ENCODE measurements at regions not wholly inside any gene's neighbourhood (a gene's known extent, or its start where the extent isn't known, plus 50 kb on each side); places are given as distances from the start of the nearest gene placed in this dataset.

DNA sequence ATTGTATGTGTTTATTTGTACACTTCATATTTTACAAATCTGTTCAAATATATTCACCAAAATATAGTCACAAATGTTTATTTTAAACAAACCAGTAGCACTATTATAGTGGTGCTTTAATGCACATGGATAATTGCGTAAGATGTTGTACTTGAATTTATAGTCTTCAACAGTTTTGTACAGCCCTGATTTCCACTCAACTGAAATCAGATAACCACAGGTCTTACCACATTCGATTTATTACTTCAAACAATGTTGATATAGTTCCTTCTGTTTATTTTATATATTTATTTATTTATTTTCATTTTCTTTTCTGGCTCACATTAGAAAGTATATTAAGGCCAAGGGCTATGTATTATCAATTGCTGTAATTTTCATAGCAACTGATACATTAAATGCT is 99.4 kb upstream of the ZNF804A start:
- TF ChIP-seq, protein P1, sequence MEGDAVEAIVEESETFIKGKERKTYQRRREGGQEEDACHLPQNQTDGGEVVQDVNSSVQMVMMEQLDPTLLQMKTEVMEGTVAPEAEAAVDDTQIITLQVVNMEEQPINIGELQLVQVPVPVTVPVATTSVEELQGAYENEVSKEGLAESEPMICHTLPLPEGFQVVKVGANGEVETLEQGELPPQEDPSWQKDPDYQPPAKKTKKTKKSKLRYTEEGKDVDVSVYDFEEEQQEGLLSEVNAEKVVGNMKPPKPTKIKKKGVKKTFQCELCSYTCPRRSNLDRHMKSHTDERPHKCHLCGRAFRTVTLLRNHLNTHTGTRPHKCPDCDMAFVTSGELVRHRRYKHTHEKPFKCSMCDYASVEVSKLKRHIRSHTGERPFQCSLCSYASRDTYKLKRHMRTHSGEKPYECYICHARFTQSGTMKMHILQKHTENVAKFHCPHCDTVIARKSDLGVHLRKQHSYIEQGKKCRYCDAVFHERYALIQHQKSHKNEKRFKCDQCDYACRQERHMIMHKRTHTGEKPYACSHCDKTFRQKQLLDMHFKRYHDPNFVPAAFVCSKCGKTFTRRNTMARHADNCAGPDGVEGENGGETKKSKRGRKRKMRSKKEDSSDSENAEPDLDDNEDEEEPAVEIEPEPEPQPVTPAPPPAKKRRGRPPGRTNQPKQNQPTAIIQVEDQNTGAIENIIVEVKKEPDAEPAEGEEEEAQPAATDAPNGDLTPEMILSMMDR (optimal IDR thresholded peaks at IDR 0.05 in 1 of 3, IDR thresholded peaks at IDR 0.05 in 1 of 3, conservative IDR thresholded peaks at IDR 0.05 in 1 of 3; ENCODE audit: extremely low read depth in 1 of 3, insufficient read depth in 2 of 3, low read length in 3 of 3) = no peak
- no peak for TF ChIP-seq EZH2 (IDR thresholded peaks at IDR 0.05; ENCODE audit: low read length)

Measured in keratinocyte (primary cell).